Esophagus muscularis mucosa (tissue), 4 donors: ENCODE measurements at regions not wholly inside any gene's neighbourhood (a gene's known extent, or its start where the extent isn't known, plus 50 kb on each side); places are given as distances from the start of the nearest gene placed in this dataset.

ENCODE experiments used
- DNase-seq: peaks from one replicate; pipeline ENCODE4 v3.0.0-alpha.2; 2017; ENCODE audit errors: extremely low spot score
- H3K27ac ChIP-seq, 4 donors: fragments of 200-600 bp; sonication (generic); replicated peaks in 1 of 4; 1 replicate in 3 of 4; 2 replicates in 1 of 4; pipeline ENCODE4 v1.5.1; 2016 to 2019; ENCODE audit warnings: mild to moderate bottlenecking in 1 of 4
- H3K27me3 ChIP-seq, 4 donors: fragments of 200-600 bp; sonication (generic); one replicate each; pipeline versions ENCODE4 v1.5.1 to v1.6.0; 2016 to 2019
- H3K36me3 ChIP-seq, 4 donors: fragments of 200-600 bp; sonication (generic); one replicate each; pipeline ENCODE4 v1.5.1; 2016 to 2019
- H3K4me1 ChIP-seq, 4 donors: fragments of 200-600 bp; sonication (generic); one replicate each; pipeline ENCODE4 v1.5.1; 2016 to 2019
- H3K4me3 ChIP-seq, 4 donors: fragments of 200-600 bp; sonication (generic); 1 replicate in 2 of 4; 2 replicates in 2 of 4; pipeline ENCODE4 v1.5.1; 2016 to 2019; ENCODE audit warnings: mild to moderate bottlenecking in 4 of 4, moderate library complexity in 1 of 4
- H3K9me3 ChIP-seq, 4 donors: fragments of 200-600 bp; sonication (generic); 1 replicate in 3 of 4; 2 replicates in 1 of 4; pipeline ENCODE4 v1.5.1; 2016 to 2019
- EP300 ChIP-seq: sonication (generic); formaldehyde crosslinking; IDR thresholded peaks from one replicate; pipeline ENCODE4 v1.6.1; 2017; ENCODE audit warnings: antibody characterized with exemption
- POLR2A ChIP-seq: fragments of 450-650 bp; IDR thresholded peaks from one replicate; pipeline ENCODE4 v1.6.1; 2017; ENCODE audit warnings: antibody characterized with exemption, moderate library complexity, mild to moderate bottlenecking, low read depth
- POLR2AphosphoS5 ChIP-seq, 2 donors: sonication (generic); formaldehyde crosslinking; IDR thresholded peaks; one replicate each; pipeline ENCODE4 v1.6.1; 2017; ENCODE audit warnings: antibody characterized with exemption in 2 of 2
- WGBS: methylation state at CpG from one replicate; pipeline ENCODE4 v1.1.5; 2018; 5-methylcytosine and 5-hydroxymethylcytosine counted together
- intact Hi-C: fragments of 100-400 bp; cut with DNase I; formaldehyde crosslinking; loops from one replicate; pipeline ENCODE4 v1.15.1; 2023
- TF ChIP-seq, protein P1 (sequence below), 3 experiments: fragments of 200-600 bp in 2 of 3; fragments of 450-650 bp in 1 of 3; sonication (generic) in 2 of 3; IDR thresholded peaks; one replicate each; pipeline ENCODE4 v1.5.1; 2017 to 2019; ENCODE audit warnings: antibody characterized with exemption in 3 of 3, mild to moderate bottlenecking in 2 of 3, moderate library complexity in 1 of 3

DNA sequence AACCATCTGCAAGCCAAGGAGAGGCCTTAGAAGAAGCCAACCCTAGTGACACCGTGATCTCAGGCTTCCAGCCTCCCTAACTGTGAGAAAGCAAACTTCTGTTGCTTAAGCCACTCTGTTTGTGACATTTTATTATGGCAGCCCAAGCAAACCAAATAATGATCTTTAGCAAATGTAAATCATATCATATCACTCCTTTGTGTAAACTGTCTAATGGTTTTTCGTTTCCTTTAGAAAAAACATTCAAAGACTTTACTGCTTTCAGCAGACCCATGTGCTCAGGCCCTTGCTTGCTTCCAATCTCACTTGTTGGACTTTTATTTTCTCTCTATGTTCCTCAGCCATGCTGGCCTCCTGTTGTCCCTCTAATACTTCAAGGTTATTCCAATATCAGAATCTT is 192.2 kb upstream of the HS3ST1 start:
- Histone ChIP-seq H3K4me3 (no peak overlapping the region), H3K4me1 (no peaks in the 10 kb centered on the region), H3K36me3 (no peaks in the 10 kb centered on the region), H3K27me3 (no peaks in the 10 kb centered on the region), H3K9me3 (no peaks in the 10 kb centered on the region), H3K27ac (no peak overlapping the region)
- 73% methylated on average over 2 of the region's 2 CpGs for WGBS
- no peak for TF ChIP-seq POLR2A
- no peak for TF ChIP-seq EP300
- TF ChIP-seq POLR2AphosphoS5 (IDR thresholded peaks at IDR 0.05), result no peak
- TF ChIP-seq, protein P1, sequence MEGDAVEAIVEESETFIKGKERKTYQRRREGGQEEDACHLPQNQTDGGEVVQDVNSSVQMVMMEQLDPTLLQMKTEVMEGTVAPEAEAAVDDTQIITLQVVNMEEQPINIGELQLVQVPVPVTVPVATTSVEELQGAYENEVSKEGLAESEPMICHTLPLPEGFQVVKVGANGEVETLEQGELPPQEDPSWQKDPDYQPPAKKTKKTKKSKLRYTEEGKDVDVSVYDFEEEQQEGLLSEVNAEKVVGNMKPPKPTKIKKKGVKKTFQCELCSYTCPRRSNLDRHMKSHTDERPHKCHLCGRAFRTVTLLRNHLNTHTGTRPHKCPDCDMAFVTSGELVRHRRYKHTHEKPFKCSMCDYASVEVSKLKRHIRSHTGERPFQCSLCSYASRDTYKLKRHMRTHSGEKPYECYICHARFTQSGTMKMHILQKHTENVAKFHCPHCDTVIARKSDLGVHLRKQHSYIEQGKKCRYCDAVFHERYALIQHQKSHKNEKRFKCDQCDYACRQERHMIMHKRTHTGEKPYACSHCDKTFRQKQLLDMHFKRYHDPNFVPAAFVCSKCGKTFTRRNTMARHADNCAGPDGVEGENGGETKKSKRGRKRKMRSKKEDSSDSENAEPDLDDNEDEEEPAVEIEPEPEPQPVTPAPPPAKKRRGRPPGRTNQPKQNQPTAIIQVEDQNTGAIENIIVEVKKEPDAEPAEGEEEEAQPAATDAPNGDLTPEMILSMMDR (IDR thresholded peaks at IDR 0.05), result no peak
- intact Hi-C loops, result no loop called here
- no peak for DNase-seq

- H3K9me3 ChIP-seq, result no peaks in the 10 kb centered on the region
- no peaks in the 10 kb centered on the region for H3K36me3 ChIP-seq
- no peaks in the 10 kb centered on the region for H3K27me3 ChIP-seq
- TF ChIP-seq EP300 (no peak), POLR2AphosphoS5 (IDR thresholded peaks at IDR 0.05) (no peak), POLR2A (no peak)
- TF ChIP-seq, protein P1 (IDR thresholded peaks at IDR 0.05), result no peak
- H3K4me1 ChIP-seq, result no peaks in the 10 kb centered on the region
- no peak overlapping the region for H3K27ac ChIP-seq
- 97% methylated on average over 2 of the region's 2 CpGs for WGBS
- H3K4me3 ChIP-seq, result no peak overlapping the region
- no peak for DNase-seq
- intact Hi-C loops, result no loop called here
Measured at GRCh38 chr4:11618666-11619282, 190.1 kb upstream of the HS3ST1 start.

DNA sequence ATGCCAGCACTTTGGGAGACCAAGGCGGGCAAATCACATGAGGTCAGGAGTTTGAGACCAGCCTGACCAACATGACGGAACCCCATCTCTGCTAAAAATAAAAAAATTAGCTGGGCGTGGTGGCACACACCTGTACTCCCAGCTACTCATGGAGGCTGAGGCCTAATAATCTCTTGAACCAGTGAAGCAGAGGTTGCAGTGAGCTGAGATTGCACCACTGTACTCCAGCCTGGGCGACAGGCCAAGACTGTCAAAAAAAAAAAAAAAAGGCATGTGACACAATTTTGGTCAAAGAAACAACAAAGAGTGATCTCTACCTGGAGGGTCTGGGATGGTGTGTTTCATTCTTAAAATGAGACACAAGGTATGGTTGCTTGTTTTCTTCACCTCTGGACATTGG is 188.2 kb upstream of the HS3ST1 start:
- no peak for TF ChIP-seq EP300
- TF ChIP-seq, protein P1 (IDR thresholded peaks at IDR 0.05), result no peak
- no peak for TF ChIP-seq POLR2A
- TF ChIP-seq POLR2AphosphoS5 (IDR thresholded peaks at IDR 0.05), result no peak
- Histone ChIP-seq H3K9me3 (no peaks in the 10 kb centered on the region), H3K27ac (no peak overlapping the region), H3K27me3 (no peaks in the 10 kb centered on the region), H3K4me1 (no peaks in the 10 kb centered on the region), H3K36me3 (no peaks in the 10 kb centered on the region), H3K4me3 (no peak overlapping the region)
- DNase-seq, result no peak
- intact Hi-C loops, result no loop called here
- WGBS, result 98% methylated on average over 4 of the region's 4 CpGs

GRCh38 chr4:11615601-11616000 is 186.9 kb upstream of the HS3ST1 start:
- no peak for DNase-seq
- Histone ChIP-seq H3K4me1 (no peaks in the 10 kb centered on the region), H3K9me3 (no peaks in the 10 kb centered on the region), H3K4me3 (no peak overlapping the region), H3K36me3 (no peaks in the 10 kb centered on the region), H3K27me3 (no peaks in the 10 kb centered on the region), H3K27ac (no peak overlapping the region)
- WGBS, result 34% methylated on average over 7 of the region's 7 CpGs
- TF ChIP-seq POLR2A, result no peak
- TF ChIP-seq EP300, result no peak
- no peak for TF ChIP-seq POLR2AphosphoS5 (IDR thresholded peaks at IDR 0.05)
- TF ChIP-seq, protein P1 (IDR thresholded peaks at IDR 0.05), result no peak
- intact Hi-C loops, result no loop called here

GRCh38 chr4:11614426-11614825 is 185.7 kb upstream of the HS3ST1 start:
- H3K36me3 ChIP-seq, result no peaks in the 10 kb centered on the region
- no peaks in the 10 kb centered on the region for H3K27me3 ChIP-seq
- DNase-seq, result no peak
- H3K4me1 ChIP-seq, result no peaks in the 10 kb centered on the region
- H3K4me3 ChIP-seq, result no peak overlapping the region
- 92% methylated on average over 5 of the region's 5 CpGs for WGBS
- H3K27ac ChIP-seq, result no peak overlapping the region
- no peaks in the 10 kb centered on the region for H3K9me3 ChIP-seq
- intact Hi-C loops, result no loop called here
- TF ChIP-seq POLR2A, result no peak
- TF ChIP-seq POLR2AphosphoS5 (IDR thresholded peaks at IDR 0.05), result no peak
- TF ChIP-seq EP300, result no peak
- TF ChIP-seq, protein P1 (IDR thresholded peaks at IDR 0.05), result no peak
